K562 (cell line): ENCODE measurements at regions not wholly inside any gene's neighbourhood (a gene's known extent, or its start where the extent isn't known, plus 50 kb on each side); places are given as distances from the start of the nearest gene placed in this dataset.

ENCODE experiments used
- ESRRA ChIP-seq: fragments of 450-650 bp; IDR thresholded peaks from 2 replicates; pipeline ENCODE4 v1.6.1; 2014; ENCODE audit warnings: low read depth, mild to moderate bottlenecking, moderate library complexity, borderline replicate concordance
- KLF16 ChIP-seq: IDR thresholded peaks from 2 replicates; pipeline ENCODE4 v1.6.1; 2016; ENCODE audit warnings: antibody characterized with exemption
- MAFK ChIP-seq: IDR thresholded peaks from 2 replicates; pipeline ENCODE4 v1.6.1; 2011; ENCODE audit warnings: low read length, improper control_type of control experiment
- MYC ChIP-seq, 2 experiments: fragments of 250-450 bp in 1 of 2; sonication (Bioruptor Pico) in 1 of 2; IDR thresholded peaks; 2 replicates each; pipeline versions ENCODE4 v1.5.1 to v1.6.1; 2012 to 2021; ENCODE audit warnings: low read depth in 2 of 2, borderline replicate concordance in 1 of 2, improper control_type of control experiment in 1 of 2, low read length in 1 of 2, mild to moderate bottlenecking in 1 of 2, moderate library complexity in 1 of 2
- RBBP5 ChIP-seq: fragments of 200-600 bp; sonication (generic); IDR thresholded peaks from 2 replicates; pipeline ENCODE4 v1.6.1; 2012; ENCODE audit warnings: borderline replicate concordance, mild to moderate bottlenecking, low read length, control low read depth, inconsistent platforms; ENCODE audit not compliant: insufficient read depth, poor library complexity, severe bottlenecking
- TF ChIP-seq, protein P1 (sequence below), 3 experiments: IDR thresholded peaks in 2 of 3; conservative IDR thresholded peaks in 1 of 3; 2 replicates each; pipeline ENCODE4 v1.5.1; 2011 to 2012; ENCODE audit warnings: low read length in 3 of 3, mild to moderate bottlenecking in 3 of 3, control low read depth in 2 of 3, improper control_type of control experiment in 1 of 3, inconsistent platforms in 1 of 3, low read depth in 1 of 3, mixed read lengths in 1 of 3, moderate library complexity in 1 of 3; ENCODE audit not compliant: insufficient read depth in 2 of 3
- TF ChIP-seq, protein P2 (sequence below): sonication (generic); formaldehyde crosslinking; IDR thresholded peaks from 2 replicates; pipeline ENCODE4 v1.8.1; 2022; ENCODE audit warnings: missing genetic modification reagents

DNA sequence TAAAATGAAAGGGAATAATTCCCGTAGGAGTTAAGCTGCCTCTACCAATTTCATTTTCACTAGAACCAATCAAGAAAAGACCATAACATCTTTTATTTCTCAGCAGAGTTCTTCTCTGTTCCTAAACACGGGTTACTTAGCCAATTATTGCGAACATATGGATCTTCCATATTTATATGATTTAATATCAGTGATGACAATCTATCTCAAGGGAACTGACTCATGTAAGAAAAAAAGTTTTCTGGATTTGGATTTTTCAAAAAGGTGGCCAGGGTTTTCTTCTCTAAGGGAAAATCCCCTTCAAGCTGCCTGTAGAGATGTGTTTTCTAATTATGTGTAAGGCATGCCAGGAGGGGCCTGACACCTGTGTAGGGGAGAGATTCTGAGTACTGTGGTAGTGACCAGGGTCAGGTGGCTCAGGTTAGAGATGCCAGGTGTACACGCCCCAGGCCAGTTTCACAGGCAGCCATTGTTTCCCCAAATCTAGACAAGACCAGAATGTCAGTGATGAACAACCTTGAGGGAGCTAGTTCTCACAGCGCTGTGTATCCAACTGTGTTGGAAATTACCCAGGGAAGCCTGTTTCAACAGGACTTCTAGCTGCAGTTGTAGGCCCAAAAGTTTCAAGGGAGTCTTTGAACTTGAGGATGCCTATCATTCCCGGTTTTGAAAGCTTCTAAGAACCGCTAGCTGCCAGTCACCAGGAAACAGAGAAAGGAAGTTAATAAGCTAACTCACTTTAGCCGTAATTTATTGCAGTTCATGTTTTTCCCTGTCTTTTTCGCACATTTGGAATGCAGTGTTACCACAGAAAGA is 572.5 kb upstream of the RGMB start:
- TF ChIP-seq, protein P1, sequence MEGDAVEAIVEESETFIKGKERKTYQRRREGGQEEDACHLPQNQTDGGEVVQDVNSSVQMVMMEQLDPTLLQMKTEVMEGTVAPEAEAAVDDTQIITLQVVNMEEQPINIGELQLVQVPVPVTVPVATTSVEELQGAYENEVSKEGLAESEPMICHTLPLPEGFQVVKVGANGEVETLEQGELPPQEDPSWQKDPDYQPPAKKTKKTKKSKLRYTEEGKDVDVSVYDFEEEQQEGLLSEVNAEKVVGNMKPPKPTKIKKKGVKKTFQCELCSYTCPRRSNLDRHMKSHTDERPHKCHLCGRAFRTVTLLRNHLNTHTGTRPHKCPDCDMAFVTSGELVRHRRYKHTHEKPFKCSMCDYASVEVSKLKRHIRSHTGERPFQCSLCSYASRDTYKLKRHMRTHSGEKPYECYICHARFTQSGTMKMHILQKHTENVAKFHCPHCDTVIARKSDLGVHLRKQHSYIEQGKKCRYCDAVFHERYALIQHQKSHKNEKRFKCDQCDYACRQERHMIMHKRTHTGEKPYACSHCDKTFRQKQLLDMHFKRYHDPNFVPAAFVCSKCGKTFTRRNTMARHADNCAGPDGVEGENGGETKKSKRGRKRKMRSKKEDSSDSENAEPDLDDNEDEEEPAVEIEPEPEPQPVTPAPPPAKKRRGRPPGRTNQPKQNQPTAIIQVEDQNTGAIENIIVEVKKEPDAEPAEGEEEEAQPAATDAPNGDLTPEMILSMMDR (IDR thresholded peaks at IDR 0.05 in 2 of 3, conservative IDR thresholded peaks at IDR 0.05 in 1 of 3; ENCODE audit: insufficient read depth in 2 of 3, low read depth in 1 of 3, low read length in 3 of 3): no peak
- no peak for TF ChIP-seq KLF16
- no peak for TF ChIP-seq ESRRA
- TF ChIP-seq RBBP5: no peak
- TF ChIP-seq, protein P2, sequence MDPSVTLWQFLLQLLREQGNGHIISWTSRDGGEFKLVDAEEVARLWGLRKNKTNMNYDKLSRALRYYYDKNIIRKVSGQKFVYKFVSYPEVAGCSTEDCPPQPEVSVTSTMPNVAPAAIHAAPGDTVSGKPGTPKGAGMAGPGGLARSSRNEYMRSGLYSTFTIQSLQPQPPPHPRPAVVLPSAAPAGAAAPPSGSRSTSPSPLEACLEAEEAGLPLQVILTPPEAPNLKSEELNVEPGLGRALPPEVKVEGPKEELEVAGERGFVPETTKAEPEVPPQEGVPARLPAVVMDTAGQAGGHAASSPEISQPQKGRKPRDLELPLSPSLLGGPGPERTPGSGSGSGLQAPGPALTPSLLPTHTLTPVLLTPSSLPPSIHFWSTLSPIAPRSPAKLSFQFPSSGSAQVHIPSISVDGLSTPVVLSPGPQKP (CRISPR knock-in tag): no peak
- TF ChIP-seq MYC (IDR thresholded peaks at IDR 0.05; ENCODE audit: low read depth, low read length): no peak
- no peak for TF ChIP-seq MYC (CRISPR knock-in tag; IDR thresholded peaks at IDR 0.05; ENCODE audit: borderline replicate concordance, low read depth)
- TF ChIP-seq MAFK: no peak
